HG02884 (cell line): ENCODE measurements at regions not wholly inside any gene's neighbourhood (a gene's known extent, or its start where the extent isn't known, plus 50 kb on each side); places are given as distances from the start of the nearest gene placed in this dataset.
"Not testable (repeated sequence)": the region's sequence is repeated elsewhere in the genome, so short reads cannot be mapped to it uniquely, and the experiment has no call there.

ENCODE experiments used
- ATAC-seq: cut with Tn5 transposase; IDR thresholded peaks from one replicate; pipeline ENCODE4 v1.9.1; 2021; ENCODE audit warnings: mild to moderate bottlenecking, moderate library complexity; ENCODE audit not compliant: unreplicated experiment

GRCh38 chr3:23111797-23112196, 91.3 kb upstream of the UBE2E2 start:
- ATAC-seq: no peak

- ATAC-seq: no peak
These were observed 90.6 kb upstream of the UBE2E2 start for GRCh38 chr3:23112491-23112890.

GRCh38 chr3:23113455-23114171, 89.5 kb upstream of the UBE2E2 start:
- no peak for ATAC-seq

GRCh38 chr3:23114432-23114831, 88.7 kb upstream of the UBE2E2 start:
- no peak for ATAC-seq

GRCh38 chr3:23115171-23115877, 87.8 kb upstream of the UBE2E2 start:
- ATAC-seq: no peak

- no peak for ATAC-seq
These were observed 86.9 kb upstream of the UBE2E2 start for GRCh38 chr3:23116081-23116837.

- no peak for ATAC-seq
These were observed 85.3 kb upstream of the UBE2E2 start for GRCh38 chr3:23117856-23118255.

GRCh38 chr3:23127196-23127595, 75.9 kb upstream of the UBE2E2 start:
- no peak for ATAC-seq

- ATAC-seq: no peak
These were observed 74.5 kb upstream of the UBE2E2 start for GRCh38 chr3:23128655-23129054.

GRCh38 chr3:23129117-23129516, 74.0 kb upstream of the UBE2E2 start:
- ATAC-seq: no peak

GRCh38 chr3:23129817-23130216, 73.3 kb upstream of the UBE2E2 start:
- ATAC-seq: no peak

- no peak for ATAC-seq
These were observed 72.7 kb upstream of the UBE2E2 start for GRCh38 chr3:23130406-23130805.

- no peak for ATAC-seq
These were observed 67.9 kb upstream of the UBE2E2 start for GRCh38 chr3:23135026-23135785.

GRCh38 chr3:23136054-23136453, 67.1 kb upstream of the UBE2E2 start:
- ATAC-seq: no peak

- ATAC-seq: not testable (repeated sequence)
These were observed 59.1 kb upstream of the UBE2E2 start for GRCh38 chr3:23144051-23144450.

GRCh38 chr3:23146163-23146562, 57.0 kb upstream of the UBE2E2 start:
- no peak for ATAC-seq

- ATAC-seq: no peak
These were observed 50.1 kb upstream of the UBE2E2 start for GRCh38 chr3:23152989-23153388.
